HepG2 (cell line): ENCODE measurements at regions not wholly inside any gene's neighbourhood (a gene's known extent, or its start where the extent isn't known, plus 50 kb on each side); places are given as distances from the start of the nearest gene placed in this dataset.

ENCODE experiments used
- ATAC-seq: fragments of 200-7000 bp; cut with Tn5 transposase; 3 replicates; pipeline ENCODE4 v1.9.1; 2020; ENCODE audit warnings: mild to moderate bottlenecking, moderate library complexity
- BruUV-seq: library from RNA; stranded (reverse); fragments of 400-500 nt; replicated peaks from 2 replicates; lab custom pipeline; 2021; lab: Mats Ljungman, UMichigan
- CTCF ChIA-PET: fragments of 300-600 bp; formaldehyde crosslinking; extraction: SDS; loops from one replicate; lab custom pipeline; 2021; ENCODE audit warnings: low total read pairs, inconsistent platforms, low intra/inter-chr PET ratio; lab: Yijun Ruan, JAX
- POLR2A ChIA-PET: fragments of 350-600 bp; sonication (Branson Sonifier 250); formaldehyde crosslinking; loops from one replicate; lab custom pipeline; 2020; ENCODE audit warnings: antibody characterized with exemption, inconsistent platforms; lab: Yijun Ruan, JAX
- DNase-seq: peaks from one replicate; pipeline ENCODE4 v3.0.0-alpha.2; 2015; ENCODE audit warnings: low spot score
- FAIRE-seq: peaks from 3 replicates; lab custom pipeline; 2011; peaks lifted over from hg19 to GRCh38; lab: Jason Lieb, UNC
- H2AFZ ChIP-seq: one replicate; pipeline ENCODE4 v1.6.1; 2011; ENCODE audit warnings: low read length, inconsistent platforms
- H3K27ac ChIP-seq: fragments of 300-600 bp; 3 replicates; pipeline ENCODE4 v1.8.0; 2011; ENCODE audit warnings: mixed run types, mild to moderate bottlenecking, mixed read lengths, low read length, inconsistent platforms; ENCODE audit not compliant: insufficient read depth; ENCODE audit errors: extremely low read length
- H3K27me3 ChIP-seq, 2 experiments: fragments of 200-600 bp in 1 of 2; 2 replicates in 1 of 2; 3 replicates in 1 of 2; pipeline versions ENCODE4 v1.6.0 to v1.8.0; 2011; ENCODE audit warnings: low read length in 2 of 2, mild to moderate bottlenecking in 2 of 2, moderate library complexity in 2 of 2, inconsistent platforms in 1 of 2; ENCODE audit not compliant: insufficient read depth in 2 of 2, control insufficient read depth in 1 of 2
- H3K36me3 ChIP-seq, 2 experiments: fragments of 200-600 bp in 1 of 2; replicated peaks in 1 of 2; 2 replicates in 1 of 2; 3 replicates in 1 of 2; pipeline versions ENCODE4 v1.5.1 to v1.8.0; 2011; ENCODE audit warnings: low read length in 2 of 2, inconsistent platforms in 1 of 2; ENCODE audit not compliant: insufficient read depth in 2 of 2, control insufficient read depth in 1 of 2
- H3K4me1 ChIP-seq: 2 replicates; pipeline ENCODE4 v1.5.1; 2012; ENCODE audit warnings: low read length, inconsistent platforms; ENCODE audit not compliant: insufficient read depth
- H3K4me2 ChIP-seq: 2 replicates; pipeline ENCODE4 v1.6.0; 2011; ENCODE audit warnings: low read depth, low read length, inconsistent platforms
- H3K4me3 ChIP-seq, 3 experiments: fragments of 200-600 bp in 1 of 3; sonication (generic), shearing (Covaris generic) in 1 of 3; replicated peaks in 1 of 3; 2 replicates each; pipeline ENCODE4 v1.5.1; 2011 to 2016; ENCODE audit warnings: low read length in 3 of 3, inconsistent platforms in 2 of 3, low read depth in 2 of 3, mild to moderate bottlenecking in 2 of 3, control low read depth in 1 of 3, mixed read lengths in 1 of 3; ENCODE audit not compliant: insufficient read depth in 1 of 3
- H3K79me2 ChIP-seq: one replicate; pipeline ENCODE4 v1.6.1; 2011; ENCODE audit warnings: low read length, inconsistent platforms; ENCODE audit not compliant: insufficient read depth
- H3K9ac ChIP-seq: 2 replicates; pipeline ENCODE4 v1.6.0; 2011; ENCODE audit warnings: mild to moderate bottlenecking, low read depth, low read length, inconsistent platforms; ENCODE audit not compliant: insufficient read depth
- H3K9me3 ChIP-seq: 2 replicates; pipeline ENCODE4 v1.5.1; 2012; ENCODE audit warnings: mild to moderate bottlenecking, low read length
- H4K20me1 ChIP-seq: 2 replicates; pipeline ENCODE4 v1.6.0; 2011; ENCODE audit warnings: inconsistent platforms, mild to moderate bottlenecking, low read length, moderate library complexity; ENCODE audit not compliant: insufficient read depth
- AHR ChIP-seq: IDR thresholded peaks from 2 replicates; pipeline ENCODE4 v1.6.1; 2018; ENCODE audit warnings: missing genetic modification reagents, missing compliant biosample characterization
- CENPX ChIP-seq: sonication (generic); formaldehyde crosslinking; IDR thresholded peaks from 2 replicates; pipeline ENCODE4 v1.9.0; 2021; ENCODE audit warnings: mild to moderate bottlenecking, missing genetic modification reagents, moderate library complexity
- IRF2 ChIP-seq: IDR thresholded peaks from 2 replicates; pipeline ENCODE4 v1.6.1; 2018; ENCODE audit warnings: missing genetic modification reagents, missing compliant biosample characterization
- KDM1A ChIP-seq: IDR thresholded peaks from 2 replicates; pipeline ENCODE4 v1.6.1; 2016; ENCODE audit warnings: missing compliant biosample characterization
- MATR3 ChIP-seq: sonication (generic); formaldehyde crosslinking; IDR thresholded peaks from 2 replicates; pipeline ENCODE4 v1.4.0; 2020; ENCODE audit warnings: missing genetic modification reagents
- MIXL1 ChIP-seq: IDR thresholded peaks from 2 replicates; pipeline ENCODE4 v1.6.1; 2016
- NFE2 ChIP-seq: sonication (generic); formaldehyde crosslinking; IDR thresholded peaks from 2 replicates; pipeline ENCODE4 v1.4.0; 2020; ENCODE audit warnings: missing genetic modification reagents
- SPEN ChIP-seq: sonication (generic); formaldehyde crosslinking; IDR thresholded peaks from 2 replicates; pipeline ENCODE4 v1.5.1; 2020; ENCODE audit warnings: low read depth, mild to moderate bottlenecking, missing genetic modification reagents
- ZNF614 ChIP-seq: IDR thresholded peaks from 2 replicates; pipeline ENCODE4 v1.6.1; 2018; ENCODE audit warnings: missing biosample characterization, missing genetic modification reagents, inconsistent platforms, borderline replicate concordance
- ZNF629 ChIP-seq: sonication (generic); formaldehyde crosslinking; conservative IDR thresholded peaks from 2 replicates; pipeline ENCODE4 v1.5.0; 2020; ENCODE audit warnings: missing genetic modification reagents
- WGBS: methylation state at CpG from one replicate; pipeline ENCODE4 v1.1.6; 2017; ENCODE audit warnings: low lambda C conversion rate; 5-methylcytosine and 5-hydroxymethylcytosine counted together
- in situ Hi-C: cut with HindIII; loops from 2 replicates; pipeline ENCODE4 v1.10.0; 2017; ENCODE audit warnings: low pct_unique_long_range_greater_than_20kb; ENCODE audit not compliant: extremely low pct_ligation_motif_present
- intact Hi-C: fragments of 100-400 bp; cut with micrococcal nuclease; formaldehyde crosslinking; loops from one replicate; pipeline ENCODE4 v1.10.0; 2022; ENCODE audit not compliant: unreplicated experiment
- TF ChIP-seq, protein P1 (sequence below): sonication (generic); formaldehyde crosslinking; IDR thresholded peaks from 2 replicates; pipeline ENCODE4 v1.5.0; 2020; ENCODE audit warnings: mild to moderate bottlenecking, missing genetic modification reagents
- TF ChIP-seq, protein P2 (sequence below): IDR thresholded peaks from 2 replicates; pipeline ENCODE4 v1.6.1; 2016; ENCODE audit warnings: control low read depth
- TF ChIP-seq, protein P3 (sequence below): fragments of 450-650 bp; IDR thresholded peaks from 2 replicates; pipeline ENCODE4 v1.6.1; 2017; ENCODE audit warnings: mild to moderate bottlenecking
- TF ChIP-seq, protein P4 (sequence below): sonication (generic); formaldehyde crosslinking; IDR thresholded peaks from 2 replicates; pipeline ENCODE4 v1.5.0; 2020; ENCODE audit warnings: missing genetic modification reagents, mild to moderate bottlenecking, borderline replicate concordance
- TF ChIP-seq, protein P5 (sequence below): sonication (generic); formaldehyde crosslinking; IDR thresholded peaks from 2 replicates; pipeline ENCODE4 v1.9.0; 2021; ENCODE audit warnings: missing genetic modification reagents, mild to moderate bottlenecking, borderline replicate concordance
- TF ChIP-seq, protein P6 (sequence below): sonication (generic); formaldehyde crosslinking; IDR thresholded peaks from 2 replicates; pipeline ENCODE4 v1.5.0; 2020; ENCODE audit warnings: missing genetic modification reagents, mild to moderate bottlenecking, borderline replicate concordance

DNA sequence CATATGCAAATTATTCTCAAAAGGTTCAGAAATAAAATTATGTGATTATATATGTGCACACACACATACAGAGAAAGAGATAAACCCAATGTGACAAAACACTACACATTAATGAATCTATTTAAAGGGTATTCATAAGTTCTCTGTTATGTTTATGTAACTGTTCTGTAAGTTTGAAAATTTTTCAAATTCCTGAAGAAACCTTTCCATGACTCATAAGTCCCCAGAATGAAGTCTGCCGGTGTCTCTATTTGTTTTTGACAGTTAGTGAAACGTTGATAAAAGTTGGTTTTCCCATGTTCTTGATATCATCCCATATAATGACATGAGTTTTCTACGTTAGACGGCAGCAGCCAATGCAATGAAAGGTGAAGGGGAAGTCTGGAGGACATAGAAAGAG, 199.5 kb upstream of the PUM3 start (continued):
- TF ChIP-seq AHR (CRISPR knock-in tag): no peak
- TF ChIP-seq SPEN: no peak
- TF ChIP-seq, protein P1, sequence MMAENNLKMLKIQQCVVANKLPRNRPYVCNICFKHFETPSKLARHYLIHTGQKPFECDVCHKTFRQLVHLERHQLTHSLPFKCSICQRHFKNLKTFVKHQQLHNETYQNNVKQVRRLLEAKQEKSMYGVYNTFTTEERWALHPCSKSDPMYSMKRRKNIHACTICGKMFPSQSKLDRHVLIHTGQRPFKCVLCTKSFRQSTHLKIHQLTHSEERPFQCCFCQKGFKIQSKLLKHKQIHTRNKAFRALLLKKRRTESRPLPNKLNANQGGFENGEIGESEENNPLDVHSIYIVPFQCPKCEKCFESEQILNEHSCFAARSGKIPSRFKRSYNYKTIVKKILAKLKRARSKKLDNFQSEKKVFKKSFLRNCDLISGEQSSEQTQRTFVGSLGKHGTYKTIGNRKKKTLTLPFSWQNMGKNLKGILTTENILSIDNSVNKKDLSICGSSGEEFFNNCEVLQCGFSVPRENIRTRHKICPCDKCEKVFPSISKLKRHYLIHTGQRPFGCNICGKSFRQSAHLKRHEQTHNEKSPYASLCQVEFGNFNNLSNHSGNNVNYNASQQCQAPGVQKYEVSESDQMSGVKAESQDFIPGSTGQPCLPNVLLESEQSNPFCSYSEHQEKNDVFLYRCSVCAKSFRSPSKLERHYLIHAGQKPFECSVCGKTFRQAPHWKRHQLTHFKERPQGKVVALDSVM (CRISPR knock-in tag): no peak
- TF ChIP-seq, protein P2, sequence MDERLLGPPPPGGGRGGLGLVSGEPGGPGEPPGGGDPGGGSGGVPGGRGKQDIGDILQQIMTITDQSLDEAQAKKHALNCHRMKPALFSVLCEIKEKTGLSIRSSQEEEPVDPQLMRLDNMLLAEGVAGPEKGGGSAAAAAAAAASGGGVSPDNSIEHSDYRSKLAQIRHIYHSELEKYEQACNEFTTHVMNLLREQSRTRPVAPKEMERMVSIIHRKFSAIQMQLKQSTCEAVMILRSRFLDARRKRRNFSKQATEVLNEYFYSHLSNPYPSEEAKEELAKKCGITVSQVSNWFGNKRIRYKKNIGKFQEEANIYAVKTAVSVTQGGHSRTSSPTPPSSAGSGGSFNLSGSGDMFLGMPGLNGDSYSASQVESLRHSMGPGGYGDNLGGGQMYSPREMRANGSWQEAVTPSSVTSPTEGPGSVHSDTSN (CRISPR knock-in tag): no peak
- no peak for TF ChIP-seq IRF2 (CRISPR knock-in tag)
- TF ChIP-seq NFE2 (CRISPR knock-in tag): no peak
- TF ChIP-seq, all 625 proteins: peak for 0

DNA sequence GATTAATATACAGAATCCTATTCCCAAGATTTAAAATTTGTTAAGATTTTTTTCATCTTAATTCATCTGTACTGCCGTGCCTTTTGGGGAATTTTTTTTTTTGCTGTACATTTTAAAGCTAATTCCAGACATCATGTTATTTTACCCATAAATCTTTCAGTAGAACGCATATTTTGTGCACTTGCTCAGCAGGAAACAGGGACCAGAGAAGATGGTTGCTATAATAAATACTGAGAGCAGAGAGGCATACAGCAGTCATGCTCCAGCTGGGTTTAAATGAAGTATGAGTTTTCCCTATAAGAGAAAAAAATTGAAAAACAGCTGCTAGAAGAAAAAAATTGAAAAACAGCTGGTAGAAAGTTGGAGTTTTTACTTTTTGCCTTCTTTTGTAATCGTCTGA, 196.9 kb upstream of the PUM3 start:
- no peak for DNase-seq
- FAIRE-seq: no peak
- H3K79me2 ChIP-seq: no peaks in the 10 kb centered on the region
- BruUV-seq: no TSS peak
- CTCF ChIA-PET: no interaction called here
- H3K4me1 ChIP-seq: no peaks in the 10 kb centered on the region
- no peak overlapping the region for H3K27ac ChIP-seq
- H4K20me1 ChIP-seq: no peaks in the 10 kb centered on the region
- no peak overlapping the region for H3K4me3 ChIP-seq
- no peak overlapping the region for H3K4me2 ChIP-seq
- no peak for ATAC-seq
- WGBS: 47% methylated on average over 3 of the region's 3 CpGs
- H3K9ac ChIP-seq: no peak overlapping the region
- intact Hi-C loops (no loop called here), in situ Hi-C loops (no loop called here)
- H2AFZ ChIP-seq: no peak overlapping the region
- no peaks in the 10 kb centered on the region for H3K36me3 ChIP-seq
- POLR2A ChIA-PET: no interaction called here
- no peaks in the 10 kb centered on the region for H3K27me3 ChIP-seq
- H3K9me3 ChIP-seq: no peaks in the 10 kb centered on the region
- TF ChIP-seq MIXL1 (CRISPR knock-in tag) (no peak), KDM1A (CRISPR knock-in tag) (no peak), ZNF614 (CRISPR knock-in tag) (no peak), ZNF629 (CRISPR knock-in tag) (no peak), MATR3 (CRISPR knock-in tag) (no peak), CENPX (no peak)
- TF ChIP-seq, protein P3, sequence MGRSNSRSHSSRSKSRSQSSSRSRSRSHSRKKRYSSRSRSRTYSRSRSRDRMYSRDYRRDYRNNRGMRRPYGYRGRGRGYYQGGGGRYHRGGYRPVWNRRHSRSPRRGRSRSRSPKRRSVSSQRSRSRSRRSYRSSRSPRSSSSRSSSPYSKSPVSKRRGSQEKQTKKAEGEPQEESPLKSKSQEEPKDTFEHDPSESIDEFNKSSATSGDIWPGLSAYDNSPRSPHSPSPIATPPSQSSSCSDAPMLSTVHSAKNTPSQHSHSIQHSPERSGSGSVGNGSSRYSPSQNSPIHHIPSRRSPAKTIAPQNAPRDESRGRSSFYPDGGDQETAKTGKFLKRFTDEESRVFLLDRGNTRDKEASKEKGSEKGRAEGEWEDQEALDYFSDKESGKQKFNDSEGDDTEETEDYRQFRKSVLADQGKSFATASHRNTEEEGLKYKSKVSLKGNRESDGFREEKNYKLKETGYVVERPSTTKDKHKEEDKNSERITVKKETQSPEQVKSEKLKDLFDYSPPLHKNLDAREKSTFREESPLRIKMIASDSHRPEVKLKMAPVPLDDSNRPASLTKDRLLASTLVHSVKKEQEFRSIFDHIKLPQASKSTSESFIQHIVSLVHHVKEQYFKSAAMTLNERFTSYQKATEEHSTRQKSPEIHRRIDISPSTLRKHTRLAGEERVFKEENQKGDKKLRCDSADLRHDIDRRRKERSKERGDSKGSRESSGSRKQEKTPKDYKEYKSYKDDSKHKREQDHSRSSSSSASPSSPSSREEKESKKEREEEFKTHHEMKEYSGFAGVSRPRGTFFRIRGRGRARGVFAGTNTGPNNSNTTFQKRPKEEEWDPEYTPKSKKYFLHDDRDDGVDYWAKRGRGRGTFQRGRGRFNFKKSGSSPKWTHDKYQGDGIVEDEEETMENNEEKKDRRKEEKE: no peak
- TF ChIP-seq, protein P4, sequence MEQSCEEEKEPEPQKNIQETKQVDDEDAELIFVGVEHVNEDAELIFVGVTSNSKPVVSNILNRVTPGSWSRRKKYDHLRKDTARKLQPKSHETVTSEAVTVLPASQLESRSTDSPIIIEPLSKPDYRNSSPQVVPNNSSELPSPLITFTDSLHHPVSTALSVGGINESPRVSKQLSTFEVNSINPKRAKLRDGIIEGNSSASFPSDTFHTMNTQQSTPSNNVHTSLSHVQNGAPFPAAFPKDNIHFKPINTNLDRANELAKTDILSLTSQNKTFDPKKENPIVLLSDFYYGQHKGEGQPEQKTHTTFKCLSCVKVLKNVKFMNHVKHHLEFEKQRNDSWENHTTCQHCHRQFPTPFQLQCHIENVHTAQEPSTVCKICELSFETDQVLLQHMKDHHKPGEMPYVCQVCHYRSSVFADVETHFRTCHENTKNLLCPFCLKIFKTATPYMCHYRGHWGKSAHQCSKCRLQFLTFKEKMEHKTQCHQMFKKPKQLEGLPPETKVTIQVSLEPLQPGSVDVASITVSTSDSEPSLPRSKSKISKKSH (CRISPR knock-in tag): no peak
- TF ChIP-seq, protein P5, sequence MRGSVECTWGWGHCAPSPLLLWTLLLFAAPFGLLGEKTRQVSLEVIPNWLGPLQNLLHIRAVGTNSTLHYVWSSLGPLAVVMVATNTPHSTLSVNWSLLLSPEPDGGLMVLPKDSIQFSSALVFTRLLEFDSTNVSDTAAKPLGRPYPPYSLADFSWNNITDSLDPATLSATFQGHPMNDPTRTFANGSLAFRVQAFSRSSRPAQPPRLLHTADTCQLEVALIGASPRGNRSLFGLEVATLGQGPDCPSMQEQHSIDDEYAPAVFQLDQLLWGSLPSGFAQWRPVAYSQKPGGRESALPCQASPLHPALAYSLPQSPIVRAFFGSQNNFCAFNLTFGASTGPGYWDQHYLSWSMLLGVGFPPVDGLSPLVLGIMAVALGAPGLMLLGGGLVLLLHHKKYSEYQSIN (CRISPR knock-in tag): no peak
- TF ChIP-seq, protein P6, sequence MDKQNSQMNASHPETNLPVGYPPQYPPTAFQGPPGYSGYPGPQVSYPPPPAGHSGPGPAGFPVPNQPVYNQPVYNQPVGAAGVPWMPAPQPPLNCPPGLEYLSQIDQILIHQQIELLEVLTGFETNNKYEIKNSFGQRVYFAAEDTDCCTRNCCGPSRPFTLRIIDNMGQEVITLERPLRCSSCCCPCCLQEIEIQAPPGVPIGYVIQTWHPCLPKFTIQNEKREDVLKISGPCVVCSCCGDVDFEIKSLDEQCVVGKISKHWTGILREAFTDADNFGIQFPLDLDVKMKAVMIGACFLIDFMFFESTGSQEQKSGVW: no peak
